Inferior parietal cortex (tissue), 1 donor: ENCODE measurements at regions not wholly inside any gene's neighbourhood (a gene's known extent, or its start where the extent isn't known, plus 50 kb on each side); places are given as distances from the start of the nearest gene placed in this dataset.
A peak's percentile ranks its signal among the peaks of the same experiment; 100 is the strongest.

Experiments used
- DNase-seq: peaks from one replicate; pipeline ENCODE4 v3.0.0-alpha.2; 2016; ENCODE audit errors: extremely low spot score

GRCh38 chr21:41632748-41633475, 125.0 kb upstream of the TMPRSS2 start:
- no peak for DNase-seq

GRCh38 chr21:41631564-41632461, 123.9 kb upstream of the TMPRSS2 start:
- DNase-seq = no peak

- no peak for DNase-seq
Observed at GRCh38 chr21:41630917-41631316, 123.0 kb upstream of the TMPRSS2 start.

- no peak for DNase-seq
Observed at GRCh38 chr21:41630249-41630648, 122.3 kb upstream of the TMPRSS2 start.

- DNase-seq = no peak
Observed at GRCh38 chr21:41628256-41628655, 120.3 kb upstream of the TMPRSS2 start.

- no peak for DNase-seq
Observed at GRCh38 chr21:41627428-41627827, 119.5 kb upstream of the TMPRSS2 start.

- DNase-seq = no peak
Observed at GRCh38 chr21:41626021-41626420, 118.1 kb upstream of the TMPRSS2 start.

- no peak for DNase-seq
Observed at GRCh38 chr21:41625428-41625827, 117.5 kb upstream of the TMPRSS2 start.

GRCh38 chr21:41624674-41625310, 116.8 kb upstream of the TMPRSS2 start:
- DNase-seq = no peak

GRCh38 chr21:41623945-41624344, 116.0 kb upstream of the TMPRSS2 start:
- no peak for DNase-seq

GRCh38 chr21:41622831-41623548, 115.0 kb upstream of the TMPRSS2 start:
- DNase-seq = no peak

GRCh38 chr21:41622201-41622600, 114.2 kb upstream of the TMPRSS2 start:
- DNase-seq = no peak

GRCh38 chr21:41621513-41621912, 113.6 kb upstream of the TMPRSS2 start:
- DNase-seq = no peak

- DNase-seq = no peak
Observed at GRCh38 chr21:41620982-41621381, 113.0 kb upstream of the TMPRSS2 start.

- DNase-seq = no peak
Observed at GRCh38 chr21:41620541-41620940, 112.6 kb upstream of the TMPRSS2 start.

- DNase-seq = peak; percentile 45
Observed at GRCh38 chr21:41616031-41616591, 108.2 kb upstream of the TMPRSS2 start.

GRCh38 chr21:41615613-41616012, 107.7 kb upstream of the TMPRSS2 start:
- peak; percentile 49 for DNase-seq

- DNase-seq = no peak
Observed at GRCh38 chr21:41614511-41614910, 106.6 kb upstream of the TMPRSS2 start.

GRCh38 chr21:41613533-41613909, 105.6 kb upstream of the TMPRSS2 start:
- no peak for DNase-seq

GRCh38 chr21:41612674-41613532, 104.9 kb upstream of the TMPRSS2 start:
- peak; percentile 50 for DNase-seq
